NCI-H748 treated with DMSO at 0.1 percent for 48 hours (cell line): ENCODE measurements at regions not wholly inside any gene's neighbourhood (a gene's known extent, or its start where the extent isn't known, plus 50 kb on each side); places are given as distances from the start of the nearest gene placed in this dataset.
"Not testable (repeated sequence)": the region's sequence is repeated elsewhere in the genome, so short reads cannot be mapped to it uniquely, and the experiment has no call there.

Experiments
- DNase-seq: peaks from one replicate; lab custom pipeline; 2025; lab: John Stamatoyannopoulos, UW

- DNase-seq: no peak
These were observed 49.9 kb upstream of the WNT7B start for GRCh38 chr22:46026899-46027210.

GRCh38 chr22:46027211-46028105 lies 50.5 kb upstream of the WNT7B start:
- DNase-seq: no peak

- no peak for DNase-seq
These were observed 51.4 kb upstream of the WNT7B start for GRCh38 chr22:46028106-46028991.

GRCh38 chr22:46029036-46029435 lies 52.1 kb upstream of the WNT7B start:
- DNase-seq: no peak

GRCh38 chr22:46029574-46030200 lies 52.7 kb upstream of the WNT7B start:
- DNase-seq: no peak

- DNase-seq: no peak
These were observed 53.4 kb upstream of the WNT7B start for GRCh38 chr22:46030231-46030880.

- no peak for DNase-seq
These were observed 54.1 kb upstream of the WNT7B start for GRCh38 chr22:46031066-46031465.

GRCh38 chr22:46031557-46031956 lies 54.6 kb upstream of the WNT7B start:
- no peak for DNase-seq

GRCh38 chr22:46031965-46032851 lies 55.2 kb upstream of the WNT7B start:
- no peak for DNase-seq

- no peak for DNase-seq
These were observed 56.6 kb upstream of the WNT7B start for GRCh38 chr22:46033256-46034200.

GRCh38 chr22:46034480-46034879 lies 57.5 kb upstream of the WNT7B start:
- DNase-seq: not testable (repeated sequence)

GRCh38 chr22:46035380-46035741 lies 58.4 kb upstream of the WNT7B start:
- DNase-seq: no peak

GRCh38 chr22:46035742-46036557 lies 59.0 kb upstream of the WNT7B start:
- peak; percentile 97 for DNase-seq

- peak; percentile 27 for DNase-seq
These were observed 59.8 kb upstream of the WNT7B start for GRCh38 chr22:46036558-46037408.

- DNase-seq: no peak
These were observed 61.2 kb upstream of the WNT7B start for GRCh38 chr22:46038174-46038487.

- no peak for DNase-seq
These were observed 61.8 kb upstream of the WNT7B start for GRCh38 chr22:46038516-46039430.

- DNase-seq: no peak
These were observed 62.6 kb upstream of the WNT7B start for GRCh38 chr22:46039535-46039934.
